ENCODE measurements at regions not wholly inside any gene's neighbourhood (a gene's known extent, or its start where the extent isn't known, plus 50 kb on each side); places are given as distances from the start of the nearest gene placed in this dataset.

DNA sequence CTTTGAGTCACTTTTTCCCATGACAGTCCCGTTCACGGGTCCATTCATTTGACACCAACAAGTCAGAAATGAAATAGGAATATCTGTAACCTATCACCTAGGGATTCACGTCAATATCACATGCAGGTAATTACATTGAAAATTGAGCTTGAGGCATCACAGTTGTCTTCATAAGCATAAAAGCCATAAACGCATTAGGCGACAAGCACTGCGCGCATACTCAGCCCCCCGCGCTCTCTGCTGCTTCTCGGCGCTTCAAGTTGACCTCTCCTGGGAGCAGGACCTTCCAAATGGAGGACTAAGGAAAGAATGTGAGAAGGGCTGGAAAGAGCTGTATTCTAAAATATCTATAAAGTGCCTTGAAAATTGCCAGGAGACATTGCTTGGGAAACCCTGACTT, 130.5 kb upstream of the TNS3 start:
- H3K4me1 ChIP-seq (ENCODE audit: control insufficient read depth, insufficient read depth, low read length): peaks cover 3% of the 10 kb centered on the region
- DNase-seq (ENCODE audit: low read depth in 4 of 6, low spot score in 6 of 6): no peak
- no peaks in the 10 kb centered on the region for H3K36me3 ChIP-seq (ENCODE audit: control insufficient read depth, insufficient read depth, low read length)
- H3K27ac ChIP-seq (ENCODE audit: low read depth, low read length): no peak overlapping the region
- no peaks in the 10 kb centered on the region for H3K27me3 ChIP-seq (ENCODE audit: control insufficient read depth, insufficient read depth, low read length)
- H3K9me3 ChIP-seq (ENCODE audit: control insufficient read depth, insufficient read depth, low read length): no peaks in the 10 kb centered on the region
- WGBS (ENCODE audit: insufficient coverage): 70% methylated on average over 3 of the region's 11 CpGs
- H3K4me3 ChIP-seq (ENCODE audit: low read depth, low read length): no peak overlapping the region

DNA sequence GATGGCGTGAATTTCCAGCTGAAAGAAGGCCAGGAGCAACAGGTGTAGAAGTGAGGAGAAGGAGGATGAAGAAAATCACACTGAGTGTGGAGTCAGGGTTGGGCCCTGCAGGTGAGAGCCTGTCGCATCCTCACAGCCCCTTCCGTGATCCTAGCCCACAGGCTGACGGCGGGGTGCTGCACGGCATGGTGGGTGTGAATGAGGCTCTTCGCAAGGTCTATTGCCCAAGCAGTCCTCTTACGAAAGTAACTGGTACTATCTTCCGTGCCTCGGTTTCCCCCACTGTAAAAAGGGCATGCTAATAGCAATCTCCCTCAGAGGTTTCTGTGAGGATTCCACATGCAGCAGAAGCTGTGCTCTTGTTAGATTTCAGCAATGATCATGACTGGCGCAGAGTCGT, 129.9 kb upstream of the TNS3 start:
- Histone ChIP-seq H3K27me3 (ENCODE audit: control insufficient read depth, insufficient read depth, low read length) (no peaks in the 10 kb centered on the region), H3K9me3 (ENCODE audit: control insufficient read depth, insufficient read depth, low read length) (no peaks in the 10 kb centered on the region), H3K36me3 (ENCODE audit: control insufficient read depth, insufficient read depth, low read length) (no peaks in the 10 kb centered on the region), H3K27ac (ENCODE audit: low read depth, low read length) (no peak overlapping the region), H3K4me1 (ENCODE audit: control insufficient read depth, insufficient read depth, low read length) (peaks cover 3% of the 10 kb centered on the region), H3K4me3 (ENCODE audit: low read depth, low read length) (no peak overlapping the region)
- no peak for DNase-seq (ENCODE audit: low read depth in 4 of 6, low spot score in 6 of 6)
- WGBS (ENCODE audit: insufficient coverage): 93% methylated on average over 12 of the region's 12 CpGs

DNA sequence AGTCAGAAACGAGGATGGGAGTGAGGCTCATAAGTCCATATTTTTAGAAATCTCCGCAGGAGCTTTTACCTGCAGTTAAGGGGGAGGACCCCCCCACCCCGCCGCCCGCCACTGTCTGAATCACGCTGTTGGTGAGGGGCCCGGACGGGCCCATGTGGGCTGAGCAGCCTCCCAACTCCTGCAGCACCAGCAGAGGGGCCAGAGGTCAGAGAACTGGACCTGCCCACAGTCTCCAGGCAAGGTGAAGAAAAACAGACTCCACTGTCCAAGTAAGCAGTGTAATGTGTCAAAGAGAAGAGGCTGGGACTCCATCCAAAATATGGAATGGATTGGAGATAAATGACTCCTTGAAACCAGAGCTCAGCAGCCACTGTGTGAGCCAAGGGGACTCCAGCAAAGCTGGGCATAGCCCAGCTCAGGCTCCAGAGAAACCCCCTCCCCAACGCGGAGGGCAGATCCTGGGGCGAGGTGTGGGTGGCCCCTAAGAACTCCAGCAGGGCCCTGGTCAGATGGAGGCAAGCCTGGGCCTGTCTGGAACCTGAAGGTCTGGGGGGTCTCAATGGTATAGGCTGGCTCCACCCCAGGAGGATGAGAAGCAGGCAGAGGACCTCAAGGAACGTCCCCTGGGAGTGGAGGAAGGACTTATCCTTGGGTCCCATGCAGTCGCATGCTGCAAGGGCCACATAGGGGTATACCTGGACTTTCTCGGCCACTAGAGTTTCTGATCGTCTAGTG, 128.5 kb upstream of the TNS3 start:
- WGBS (ENCODE audit: insufficient coverage): 88% methylated on average over 10 of the region's 15 CpGs
- no peak overlapping the region for H3K27ac ChIP-seq (ENCODE audit: low read depth, low read length)
- no peak for DNase-seq (ENCODE audit: low read depth in 4 of 6, low spot score in 6 of 6)
- no peaks in the 10 kb centered on the region for H3K36me3 ChIP-seq (ENCODE audit: control insufficient read depth, insufficient read depth, low read length)
- peaks cover 3% of the 10 kb centered on the region for H3K4me1 ChIP-seq (ENCODE audit: control insufficient read depth, insufficient read depth, low read length)
- H3K9me3 ChIP-seq (ENCODE audit: control insufficient read depth, insufficient read depth, low read length): no peaks in the 10 kb centered on the region
- H3K4me3 ChIP-seq (ENCODE audit: low read depth, low read length): no peak overlapping the region
- H3K27me3 ChIP-seq (ENCODE audit: control insufficient read depth, insufficient read depth, low read length): no peaks in the 10 kb centered on the region

DNA sequence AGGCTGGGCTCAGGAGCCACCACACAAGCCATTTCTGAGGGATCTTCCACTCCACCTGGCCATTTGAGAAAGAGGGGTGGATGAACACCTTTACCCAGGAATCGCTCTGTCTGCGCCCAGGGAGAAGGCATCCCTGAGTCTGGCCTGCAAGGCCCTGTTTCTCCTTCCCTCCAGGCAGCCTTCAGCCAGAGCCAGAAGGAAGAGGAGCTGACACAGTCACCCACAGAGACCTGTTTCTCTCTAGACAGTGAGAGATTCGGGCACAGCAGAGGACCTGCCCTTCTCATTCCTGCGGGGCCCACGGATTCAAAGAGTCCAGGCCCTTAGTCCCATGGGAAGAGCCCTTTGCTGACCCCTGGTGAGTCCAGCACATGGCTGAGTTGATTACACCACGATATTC, 127.5 kb upstream of the TNS3 start:
- WGBS (ENCODE audit: insufficient coverage): 98% methylated on average over 6 of the region's 6 CpGs
- peaks cover 3% of the 10 kb centered on the region for H3K4me1 ChIP-seq (ENCODE audit: control insufficient read depth, insufficient read depth, low read length)
- no peak overlapping the region for H3K27ac ChIP-seq (ENCODE audit: low read depth, low read length)
- no peak for DNase-seq (ENCODE audit: low read depth in 4 of 6, low spot score in 6 of 6)
- no peaks in the 10 kb centered on the region for H3K36me3 ChIP-seq (ENCODE audit: control insufficient read depth, insufficient read depth, low read length)
- H3K9me3 ChIP-seq (ENCODE audit: control insufficient read depth, insufficient read depth, low read length): no peaks in the 10 kb centered on the region
- no peak overlapping the region for H3K4me3 ChIP-seq (ENCODE audit: low read depth, low read length)
- H3K27me3 ChIP-seq (ENCODE audit: control insufficient read depth, insufficient read depth, low read length): no peaks in the 10 kb centered on the region

DNA sequence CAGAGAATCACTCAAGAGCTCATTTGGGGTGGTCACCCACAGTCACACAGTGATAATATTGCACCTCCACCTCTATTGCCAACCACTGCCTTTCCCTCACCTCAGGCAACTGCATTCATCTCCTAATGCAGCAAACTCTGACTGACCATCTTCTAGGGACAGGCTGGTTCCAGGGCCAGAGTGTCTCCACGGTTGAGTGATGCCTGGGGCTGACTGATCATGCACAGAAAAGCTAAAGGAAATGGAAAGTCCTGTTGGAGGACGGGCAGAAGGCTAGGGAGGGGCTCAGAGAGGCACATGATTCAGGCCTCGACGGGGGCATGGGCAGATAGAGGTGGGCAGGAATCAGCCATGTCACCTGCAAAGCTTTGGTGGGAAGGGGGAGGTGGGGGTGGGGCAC, 127.1 kb upstream of the TNS3 start:
- DNase-seq (ENCODE audit: low read depth in 4 of 6, low spot score in 6 of 6): no peak
- no peaks in the 10 kb centered on the region for H3K9me3 ChIP-seq (ENCODE audit: control insufficient read depth, insufficient read depth, low read length)
- no peaks in the 10 kb centered on the region for H3K36me3 ChIP-seq (ENCODE audit: control insufficient read depth, insufficient read depth, low read length)
- no peaks in the 10 kb centered on the region for H3K27me3 ChIP-seq (ENCODE audit: control insufficient read depth, insufficient read depth, low read length)
- H3K4me1 ChIP-seq (ENCODE audit: control insufficient read depth, insufficient read depth, low read length): peaks cover 3% of the 10 kb centered on the region
- WGBS (ENCODE audit: insufficient coverage): 88% methylated on average over 2 of the region's 4 CpGs
- no peak overlapping the region for H3K4me3 ChIP-seq (ENCODE audit: low read depth, low read length)
- no peak overlapping the region for H3K27ac ChIP-seq (ENCODE audit: low read depth, low read length)

DNA sequence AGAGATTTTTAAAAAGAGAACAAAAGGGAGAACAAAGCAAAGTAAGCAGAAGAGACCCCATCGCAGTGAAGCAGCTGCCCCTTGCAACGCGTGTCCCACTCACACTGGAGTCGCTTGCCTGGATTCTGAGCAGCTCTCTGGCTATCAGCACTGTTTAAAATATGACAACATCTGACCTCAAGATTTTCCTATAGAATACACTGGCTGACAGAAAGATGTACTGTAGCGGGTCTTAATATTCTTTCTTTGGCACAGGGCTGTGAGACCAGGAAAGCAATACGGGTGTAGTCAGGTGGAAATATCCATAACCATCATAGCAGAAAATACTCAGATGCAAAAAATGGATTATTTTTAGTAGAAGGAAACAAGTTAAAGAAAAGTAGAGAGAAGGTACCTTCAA, 125.7 kb upstream of the TNS3 start:
- Histone ChIP-seq H3K27me3 (ENCODE audit: control insufficient read depth, insufficient read depth, low read length) (no peaks in the 10 kb centered on the region), H3K9me3 (ENCODE audit: control insufficient read depth, insufficient read depth, low read length) (no peaks in the 10 kb centered on the region), H3K4me1 (ENCODE audit: control insufficient read depth, insufficient read depth, low read length) (peaks cover 3% of the 10 kb centered on the region), H3K27ac (ENCODE audit: low read depth, low read length) (no peak overlapping the region), H3K36me3 (ENCODE audit: control insufficient read depth, insufficient read depth, low read length) (no peaks in the 10 kb centered on the region), H3K4me3 (ENCODE audit: low read depth, low read length) (no peak overlapping the region)
- DNase-seq (ENCODE audit: low read depth in 4 of 6, low spot score in 6 of 6): peak in 1 of 6 donors; percentile 39
- no CpG with 5 or more reads among the region's 6 CpGs for WGBS (ENCODE audit: insufficient coverage)

DNA sequence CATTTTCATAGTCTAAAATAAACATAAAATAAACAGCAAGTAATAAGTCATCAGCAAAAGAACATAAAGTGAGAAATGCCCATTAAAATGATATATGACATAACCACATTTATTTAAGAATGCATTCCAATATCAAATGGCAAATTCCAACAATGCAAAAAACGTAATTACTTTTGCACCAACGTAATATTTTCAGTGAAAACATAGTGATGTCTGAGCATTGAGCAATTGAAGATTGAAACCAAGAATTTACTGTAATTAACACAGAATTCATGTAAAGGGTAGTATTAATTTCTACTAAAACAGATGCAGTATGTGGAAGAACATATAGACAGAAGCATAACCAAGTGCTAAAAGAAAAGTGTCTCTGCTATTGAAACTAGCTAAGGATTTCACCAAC, 123.0 kb upstream of the TNS3 start:
- no CpG with 5 or more reads among the region's 2 CpGs for WGBS (ENCODE audit: insufficient coverage)
- no peak overlapping the region for H3K4me3 ChIP-seq (ENCODE audit: low read depth, low read length)

DNA sequence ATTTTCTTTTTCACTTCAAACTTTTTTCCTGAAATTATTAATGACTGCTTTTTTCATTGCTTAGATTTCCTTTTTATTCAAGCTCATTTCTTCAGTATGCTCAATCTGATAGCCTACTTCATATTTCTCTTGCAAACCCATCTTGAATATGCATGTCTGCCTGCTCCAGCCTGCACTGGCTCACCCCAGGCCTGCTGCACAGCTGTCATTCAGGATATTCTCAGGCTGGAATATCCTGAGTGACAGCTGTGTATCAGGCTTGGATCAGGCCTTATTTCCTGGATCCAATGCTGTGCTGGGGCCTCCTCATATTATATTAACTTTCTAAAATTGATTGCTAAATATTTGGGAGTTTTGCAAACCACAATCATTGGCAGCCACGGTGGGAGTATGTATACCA, 120.2 kb upstream of the TNS3 start:
- H3K4me3 ChIP-seq (ENCODE audit: low read depth, low read length): no peak overlapping the region
- no peaks in the 10 kb centered on the region for H3K9me3 ChIP-seq (ENCODE audit: control insufficient read depth, insufficient read depth, low read length)
- H3K27ac ChIP-seq (ENCODE audit: low read depth, low read length): no peak overlapping the region
- WGBS (ENCODE audit: insufficient coverage): no CpG with 5 or more reads among the region's 1 CpG
- no peaks in the 10 kb centered on the region for H3K36me3 ChIP-seq (ENCODE audit: control insufficient read depth, insufficient read depth, low read length)
- H3K27me3 ChIP-seq (ENCODE audit: control insufficient read depth, insufficient read depth, low read length): no peaks in the 10 kb centered on the region
- H3K4me1 ChIP-seq (ENCODE audit: control insufficient read depth, insufficient read depth, low read length): no peaks in the 10 kb centered on the region
- no peak for DNase-seq (ENCODE audit: low read depth in 4 of 6, low spot score in 6 of 6)

More for the DNA sequence above, 123.0 kb upstream of the TNS3 start:
- Histone ChIP-seq H3K4me1 (ENCODE audit: control insufficient read depth, insufficient read depth, low read length) (no peaks in the 10 kb centered on the region), H3K27me3 (ENCODE audit: control insufficient read depth, insufficient read depth, low read length) (no peaks in the 10 kb centered on the region), H3K9me3 (ENCODE audit: control insufficient read depth, insufficient read depth, low read length) (no peaks in the 10 kb centered on the region), H3K36me3 (ENCODE audit: control insufficient read depth, insufficient read depth, low read length) (no peaks in the 10 kb centered on the region), H3K27ac (ENCODE audit: low read depth, low read length) (no peak overlapping the region)
- DNase-seq (ENCODE audit: low read depth in 4 of 6, low spot score in 6 of 6): no peak

DNA sequence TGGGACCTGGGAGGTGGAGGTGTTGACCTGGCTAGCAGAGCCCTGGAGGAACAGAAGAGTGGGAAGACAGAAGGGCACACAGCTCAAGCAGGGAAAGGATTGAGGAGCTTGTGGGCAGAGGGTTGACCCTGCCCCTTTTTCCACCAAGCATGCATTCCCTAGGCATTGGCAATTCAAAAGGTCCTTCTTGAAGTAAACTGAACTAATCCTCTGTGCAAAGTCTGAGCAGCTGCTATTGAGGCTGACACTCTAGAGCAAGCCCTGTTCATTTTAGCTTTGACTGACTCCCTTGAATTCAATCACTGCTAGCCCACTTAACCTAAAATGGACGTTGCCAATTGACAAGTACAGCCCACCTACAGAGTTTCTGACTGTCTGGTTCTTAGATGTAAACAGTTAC, 116.5 kb upstream of the TNS3 start:
- no peak for DNase-seq (ENCODE audit: low read depth in 4 of 6, low spot score in 6 of 6)
- H3K36me3 ChIP-seq (ENCODE audit: control insufficient read depth, insufficient read depth, low read length): no peaks in the 10 kb centered on the region
- H3K27me3 ChIP-seq (ENCODE audit: control insufficient read depth, insufficient read depth, low read length): no peaks in the 10 kb centered on the region
- no peak overlapping the region for H3K27ac ChIP-seq (ENCODE audit: low read depth, low read length)
- no peaks in the 10 kb centered on the region for H3K9me3 ChIP-seq (ENCODE audit: control insufficient read depth, insufficient read depth, low read length)
- H3K4me1 ChIP-seq (ENCODE audit: control insufficient read depth, insufficient read depth, low read length): no peaks in the 10 kb centered on the region
- H3K4me3 ChIP-seq (ENCODE audit: low read depth, low read length): no peak overlapping the region
- 40% methylated on average over 1 of the region's 1 CpG for WGBS (ENCODE audit: insufficient coverage)

DNA sequence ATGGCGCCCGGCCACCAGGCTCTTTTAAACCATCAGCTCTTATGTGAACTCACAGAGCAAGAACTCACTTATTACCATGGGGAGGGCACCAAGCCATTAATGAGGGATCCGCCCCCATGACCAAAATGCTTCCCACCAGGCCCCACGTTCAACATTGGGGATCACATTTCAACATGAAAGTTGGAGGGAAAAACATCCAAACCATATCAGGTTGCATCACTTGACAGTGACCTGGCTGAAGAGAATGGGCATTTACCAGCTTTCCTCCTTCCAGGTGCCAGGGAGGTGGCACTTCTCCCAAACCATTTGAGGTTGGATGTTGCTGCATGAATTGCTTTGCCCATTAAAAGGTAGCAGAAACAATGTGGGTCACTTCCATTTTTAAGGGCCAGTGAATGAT, 115.6 kb upstream of the TNS3 start:
- Histone ChIP-seq H3K36me3 (ENCODE audit: control insufficient read depth, insufficient read depth, low read length) (no peaks in the 10 kb centered on the region), H3K4me3 (ENCODE audit: low read depth, low read length) (no peak overlapping the region), H3K9me3 (ENCODE audit: control insufficient read depth, insufficient read depth, low read length) (no peaks in the 10 kb centered on the region), H3K4me1 (ENCODE audit: control insufficient read depth, insufficient read depth, low read length) (no peaks in the 10 kb centered on the region), H3K27ac (ENCODE audit: low read depth, low read length) (no peak overlapping the region), H3K27me3 (ENCODE audit: control insufficient read depth, insufficient read depth, low read length) (no peaks in the 10 kb centered on the region)
- DNase-seq (ENCODE audit: low read depth in 4 of 6, low spot score in 6 of 6): no peak
- WGBS (ENCODE audit: insufficient coverage): 92% methylated on average over 2 of the region's 4 CpGs
